Ovary (tissue), 3 donors: ENCODE measurements at regions not wholly inside any gene's neighbourhood (a gene's known extent, or its start where the extent isn't known, plus 50 kb on each side); places are given as distances from the start of the nearest gene placed in this dataset.
"Not testable (repeated sequence)": the region's sequence is repeated elsewhere in the genome, so short reads cannot be mapped to it uniquely, and the experiment has no call there.

ENCODE experiments used
- CTCF ChIP-seq, 3 donors: fragments of 450-650 bp in 2 of 3; fragments of 200-600 bp in 1 of 3; IDR thresholded peaks; one replicate each; pipeline versions ENCODE4 v1.5.1 to v1.8.0; 2016 to 2022; ENCODE audit warnings: antibody characterized with exemption in 3 of 3, mild to moderate bottlenecking in 1 of 3
- EP300 ChIP-seq: sonication (generic); formaldehyde crosslinking; IDR thresholded peaks from one replicate; pipeline ENCODE4 v1.6.1; 2017; ENCODE audit warnings: antibody characterized with exemption
- POLR2A ChIP-seq: fragments of 450-650 bp; IDR thresholded peaks from one replicate; pipeline ENCODE4 v1.6.1; 2017; ENCODE audit warnings: antibody characterized with exemption, mild to moderate bottlenecking, moderate library complexity
- donor health status: DM: no; HTN: no; CAD: no.

- not testable (repeated sequence) for TF ChIP-seq CTCF (IDR thresholded peaks at IDR 0.05); POLR2A; EP300
Observed at GRCh38 chr1:172839639-172840038, 180.7 kb downstream of the FASLG start.
